ENCODE measurements at regions not wholly inside any gene's neighbourhood (a gene's known extent, or its start where the extent isn't known, plus 50 kb on each side); places are given as distances from the start of the nearest gene placed in this dataset.
A peak's percentile ranks its signal among the peaks of the same experiment; 100 is the strongest.

DNA sequence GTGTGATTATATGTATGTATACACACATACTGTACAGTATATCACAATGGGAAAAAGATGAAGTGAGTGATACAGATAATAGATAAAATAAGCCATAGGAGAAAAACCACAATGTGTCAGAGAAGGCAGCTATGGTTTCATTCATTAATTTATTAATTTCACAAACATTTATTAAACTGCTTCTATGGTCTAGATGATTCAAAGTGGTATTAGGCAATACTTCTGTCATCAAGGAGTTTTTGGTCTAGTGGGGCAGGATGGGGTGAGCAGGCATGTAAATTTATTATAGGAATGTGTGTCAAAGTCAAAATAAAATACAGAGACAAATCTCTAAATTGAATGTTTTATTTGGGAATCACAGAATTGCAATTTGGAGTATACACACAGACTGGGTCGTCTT lies 65.2 kb upstream of the ANKEF1 start:
- no peak for DNase-seq (ENCODE audit: low read depth, low spot score)
- Mint-ChIP-seq H3K27me3 (ENCODE audit: low read depth) (peaks cover 4% of the 10 kb centered on the region), H3K36me3 (ENCODE audit: low read depth) (no peaks in the 10 kb centered on the region), H3K4me3 (no peak overlapping the region), H3K27ac (ENCODE audit: unreplicated experiment) (no peak overlapping the region), H3K4me1 (no peaks in the 10 kb centered on the region), H3K9me3 (no peaks in the 10 kb centered on the region)
- TF ChIP-seq CTCF (conservative IDR thresholded peaks at IDR 0.05) = no peak

GRCh38 chr20:9968015-9968414 lies 66.8 kb upstream of the ANKEF1 start:
- no peaks in the 10 kb centered on the region for H3K9me3 Mint-ChIP-seq
- H3K4me3 Mint-ChIP-seq = no peak overlapping the region
- no peak overlapping the region for H3K27ac Mint-ChIP-seq (ENCODE audit: unreplicated experiment)
- DNase-seq (ENCODE audit: low read depth, low spot score) = no peak
- peaks cover 4% of the 10 kb centered on the region for H3K27me3 Mint-ChIP-seq (ENCODE audit: low read depth)
- H3K36me3 Mint-ChIP-seq (ENCODE audit: low read depth) = no peaks in the 10 kb centered on the region
- H3K4me1 Mint-ChIP-seq = no peaks in the 10 kb centered on the region
- TF ChIP-seq CTCF (conservative IDR thresholded peaks at IDR 0.05) = no peak

- TF ChIP-seq CTCF (conservative IDR thresholded peaks at IDR 0.05) = peak; percentile 55
- Mint-ChIP-seq H3K4me1 (no peaks in the 10 kb centered on the region), H3K27me3 (ENCODE audit: low read depth) (peaks cover 4% of the 10 kb centered on the region), H3K4me3 (no peak overlapping the region), H3K36me3 (ENCODE audit: low read depth) (no peaks in the 10 kb centered on the region), H3K27ac (ENCODE audit: unreplicated experiment) (no peak overlapping the region), H3K9me3 (no peaks in the 10 kb centered on the region)
- DNase-seq (ENCODE audit: low read depth, low spot score) = no peak
Observed at GRCh38 chr20:9966966-9967365, 67.8 kb upstream of the ANKEF1 start.

GRCh38 chr20:9963029-9963428 lies 71.8 kb upstream of the ANKEF1 start:
- no peak for DNase-seq (ENCODE audit: low read depth, low spot score)
- H3K9me3 Mint-ChIP-seq = no peaks in the 10 kb centered on the region
- no peak overlapping the region for H3K27ac Mint-ChIP-seq (ENCODE audit: unreplicated experiment)
- H3K36me3 Mint-ChIP-seq (ENCODE audit: low read depth) = no peaks in the 10 kb centered on the region
- H3K4me1 Mint-ChIP-seq = no peaks in the 10 kb centered on the region
- TF ChIP-seq CTCF (conservative IDR thresholded peaks at IDR 0.05) = no peak
- H3K27me3 Mint-ChIP-seq (ENCODE audit: low read depth) = peaks cover 2% of the 10 kb centered on the region
- H3K4me3 Mint-ChIP-seq = no peak overlapping the region

GRCh38 chr20:9958693-9959092 lies 76.1 kb upstream of the ANKEF1 start:
- Mint-ChIP-seq H3K27me3 (ENCODE audit: low read depth) (no peaks in the 10 kb centered on the region), H3K27ac (ENCODE audit: unreplicated experiment) (no peak overlapping the region), H3K4me3 (no peak overlapping the region), H3K9me3 (peaks cover 8% of the 10 kb centered on the region), H3K4me1 (no peaks in the 10 kb centered on the region), H3K36me3 (ENCODE audit: low read depth) (no peaks in the 10 kb centered on the region)
- no peak for DNase-seq (ENCODE audit: low read depth, low spot score)
- no peak for TF ChIP-seq CTCF (conservative IDR thresholded peaks at IDR 0.05)

GRCh38 chr20:9955646-9956045 lies 79.1 kb upstream of the ANKEF1 start:
- no peaks in the 10 kb centered on the region for H3K27me3 Mint-ChIP-seq (ENCODE audit: low read depth)
- no peaks in the 10 kb centered on the region for H3K4me1 Mint-ChIP-seq
- H3K27ac Mint-ChIP-seq (ENCODE audit: unreplicated experiment) = no peak overlapping the region
- H3K4me3 Mint-ChIP-seq = no peak overlapping the region
- no peaks in the 10 kb centered on the region for H3K36me3 Mint-ChIP-seq (ENCODE audit: low read depth)
- no peak for DNase-seq (ENCODE audit: low read depth, low spot score)
- H3K9me3 Mint-ChIP-seq = peaks cover 8% of the 10 kb centered on the region
- no peak for TF ChIP-seq CTCF (conservative IDR thresholded peaks at IDR 0.05)

All from neural crest cell (in vitro differentiated cells).